Kidney capillary endothelial cell (primary cell): ENCODE measurements at regions not wholly inside any gene's neighbourhood (a gene's known extent, or its start where the extent isn't known, plus 50 kb on each side); places are given as distances from the start of the nearest gene placed in this dataset.
"Not testable (repeated sequence)": the region's sequence is repeated elsewhere in the genome, so short reads cannot be mapped to it uniquely, and the experiment has no call there.

Experiments used
- DNase-seq: peaks from one replicate; pipeline ENCODE4 v3.0.0-alpha.2; 2018; ENCODE audit warnings: low spot score

- DNase-seq, result no peak
Observed at GRCh38 chr11:37511425-37511933, 913.4 kb upstream of the RAG2 start.

- no peak for DNase-seq
Observed at GRCh38 chr11:37509506-37509905, 911.5 kb upstream of the RAG2 start.

- no peak for DNase-seq
Observed at GRCh38 chr11:37506531-37506930, 908.5 kb upstream of the RAG2 start.

GRCh38 chr11:37505406-37505805 is 907.4 kb upstream of the RAG2 start:
- DNase-seq, result no peak

GRCh38 chr11:37504921-37505320 is 906.9 kb upstream of the RAG2 start:
- DNase-seq, result no peak

- DNase-seq, result no peak
Observed at GRCh38 chr11:37504060-37504611, 906.1 kb upstream of the RAG2 start.

GRCh38 chr11:37503411-37504059 is 905.5 kb upstream of the RAG2 start:
- no peak for DNase-seq

GRCh38 chr11:37502202-37502601 is 904.2 kb upstream of the RAG2 start:
- no peak for DNase-seq

- DNase-seq, result no peak
Observed at GRCh38 chr11:37500425-37500824, 902.4 kb upstream of the RAG2 start.

- DNase-seq, result no peak
Observed at GRCh38 chr11:37497326-37497725, 899.3 kb upstream of the RAG2 start.

- no peak for DNase-seq
Observed at GRCh38 chr11:37496201-37496600, 898.2 kb upstream of the RAG2 start.

- no peak for DNase-seq
Observed at GRCh38 chr11:37484298-37484697, 886.3 kb upstream of the RAG2 start.

- DNase-seq, result no peak
Observed at GRCh38 chr11:37483761-37484160, 885.7 kb upstream of the RAG2 start.

GRCh38 chr11:37474889-37475288 is 876.9 kb upstream of the RAG2 start:
- DNase-seq, result no peak

GRCh38 chr11:37468344-37468743 is 870.3 kb upstream of the RAG2 start:
- no peak for DNase-seq

GRCh38 chr11:37465221-37465620 is 867.2 kb upstream of the RAG2 start:
- no peak for DNase-seq

GRCh38 chr11:37459456-37459855 is 861.4 kb upstream of the RAG2 start:
- no peak for DNase-seq

- DNase-seq, result no peak
Observed at GRCh38 chr11:37456746-37457145, 858.7 kb upstream of the RAG2 start.

- DNase-seq, result no peak
Observed at GRCh38 chr11:37451903-37452302, 853.9 kb upstream of the RAG2 start.

- no peak for DNase-seq
Observed at GRCh38 chr11:37450613-37451012, 852.6 kb upstream of the RAG2 start.

- DNase-seq, result no peak
Observed at GRCh38 chr11:37449146-37449545, 851.1 kb upstream of the RAG2 start.

- DNase-seq, result no peak
Observed at GRCh38 chr11:37442576-37442975, 844.5 kb upstream of the RAG2 start.

- DNase-seq, result not testable (repeated sequence)
Observed at GRCh38 chr11:37431633-37432230, 833.7 kb upstream of the RAG2 start.
